Testis (tissue), 2 donors: ENCODE measurements at regions not wholly inside any gene's neighbourhood (a gene's known extent, or its start where the extent isn't known, plus 50 kb on each side); places are given as distances from the start of the nearest gene placed in this dataset.

ENCODE experiments used
- DNase-seq: peaks from one replicate; pipeline ENCODE4 v3.0.0-alpha.2; 2019
- H3K27ac ChIP-seq, 2 donors: fragments of 200-600 bp; sonication (generic); one replicate each; pipeline ENCODE4 v1.5.1; 2019
- H3K27me3 ChIP-seq: fragments of 200-600 bp; sonication (generic); one replicate; pipeline ENCODE4 v1.5.1; 2019
- H3K36me3 ChIP-seq: fragments of 200-600 bp; sonication (generic); one replicate; pipeline ENCODE4 v1.5.1; 2017; ENCODE audit warnings: low read depth; ENCODE audit errors: missing control alignments
- H3K4me1 ChIP-seq: fragments of 200-600 bp; sonication (generic); one replicate; pipeline ENCODE4 v1.5.1; 2019
- H3K4me3 ChIP-seq, 2 donors: fragments of 200-600 bp; sonication (generic); one replicate each; pipeline ENCODE4 v1.5.1; 2017 to 2019
- H3K9me3 ChIP-seq: fragments of 200-600 bp; sonication (generic); one replicate; pipeline ENCODE4 v1.5.1; 2017
- POLR2A ChIP-seq: fragments of 450-650 bp; IDR thresholded peaks from one replicate; pipeline ENCODE4 v1.6.1; 2017; ENCODE audit warnings: antibody characterized with exemption, mild to moderate bottlenecking, moderate library complexity
- WGBS, 2 donors: methylation state at CpG; one replicate each; pipeline ENCODE4 v1.1.5; 2018; 5-methylcytosine and 5-hydroxymethylcytosine counted together
- intact Hi-C: fragments of 100-400 bp; cut with DNase I; formaldehyde crosslinking; loops from one replicate; pipeline ENCODE4 v1.15.1; 2023; ENCODE audit warnings: low total_unique reads
- TF ChIP-seq, protein P1 (sequence below), 3 experiments: fragments of 450-650 bp in 2 of 3; fragments of 200-600 bp in 1 of 3; sonication (generic) in 1 of 3; IDR thresholded peaks; one replicate each; pipeline ENCODE4 v1.5.1; 2016 to 2019; ENCODE audit warnings: antibody characterized with exemption in 3 of 3, mild to moderate bottlenecking in 2 of 3, moderate library complexity in 1 of 3

DNA sequence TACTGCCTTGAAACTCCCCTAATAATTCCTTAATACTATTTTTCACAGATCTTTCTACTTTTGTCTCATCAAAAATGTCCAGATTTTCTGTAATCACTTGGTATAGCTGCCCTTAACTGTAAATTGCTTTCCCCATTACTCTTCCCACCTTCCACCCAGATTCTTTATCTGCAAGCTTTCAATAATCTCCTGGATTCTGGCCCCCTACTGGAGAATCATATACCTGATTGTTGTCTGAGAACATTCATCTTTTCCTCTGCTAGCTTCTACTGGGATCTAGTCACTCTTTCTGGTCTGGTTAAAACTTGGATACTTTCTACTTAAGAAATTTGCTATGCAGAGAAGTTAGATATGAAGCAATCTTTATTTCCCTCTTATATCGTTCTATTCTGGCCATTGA, 552.6 kb downstream of the PCDH19 start:
- no peaks in the 10 kb centered on the region for H3K4me1 ChIP-seq
- no peak overlapping the region for H3K4me3 ChIP-seq
- 74 to 79% methylated on average over 1 of the region's 1 CpG for WGBS, 2 donors
- no peaks in the 10 kb centered on the region for H3K36me3 ChIP-seq
- H3K9me3 ChIP-seq = no peaks in the 10 kb centered on the region
- DNase-seq = no peak
- H3K27me3 ChIP-seq = no peaks in the 10 kb centered on the region
- H3K27ac ChIP-seq = no peak overlapping the region
- intact Hi-C loops = no loop called here
- TF ChIP-seq POLR2A = no peak
- TF ChIP-seq, protein P1, sequence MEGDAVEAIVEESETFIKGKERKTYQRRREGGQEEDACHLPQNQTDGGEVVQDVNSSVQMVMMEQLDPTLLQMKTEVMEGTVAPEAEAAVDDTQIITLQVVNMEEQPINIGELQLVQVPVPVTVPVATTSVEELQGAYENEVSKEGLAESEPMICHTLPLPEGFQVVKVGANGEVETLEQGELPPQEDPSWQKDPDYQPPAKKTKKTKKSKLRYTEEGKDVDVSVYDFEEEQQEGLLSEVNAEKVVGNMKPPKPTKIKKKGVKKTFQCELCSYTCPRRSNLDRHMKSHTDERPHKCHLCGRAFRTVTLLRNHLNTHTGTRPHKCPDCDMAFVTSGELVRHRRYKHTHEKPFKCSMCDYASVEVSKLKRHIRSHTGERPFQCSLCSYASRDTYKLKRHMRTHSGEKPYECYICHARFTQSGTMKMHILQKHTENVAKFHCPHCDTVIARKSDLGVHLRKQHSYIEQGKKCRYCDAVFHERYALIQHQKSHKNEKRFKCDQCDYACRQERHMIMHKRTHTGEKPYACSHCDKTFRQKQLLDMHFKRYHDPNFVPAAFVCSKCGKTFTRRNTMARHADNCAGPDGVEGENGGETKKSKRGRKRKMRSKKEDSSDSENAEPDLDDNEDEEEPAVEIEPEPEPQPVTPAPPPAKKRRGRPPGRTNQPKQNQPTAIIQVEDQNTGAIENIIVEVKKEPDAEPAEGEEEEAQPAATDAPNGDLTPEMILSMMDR (IDR thresholded peaks at IDR 0.05) = no peak

DNA sequence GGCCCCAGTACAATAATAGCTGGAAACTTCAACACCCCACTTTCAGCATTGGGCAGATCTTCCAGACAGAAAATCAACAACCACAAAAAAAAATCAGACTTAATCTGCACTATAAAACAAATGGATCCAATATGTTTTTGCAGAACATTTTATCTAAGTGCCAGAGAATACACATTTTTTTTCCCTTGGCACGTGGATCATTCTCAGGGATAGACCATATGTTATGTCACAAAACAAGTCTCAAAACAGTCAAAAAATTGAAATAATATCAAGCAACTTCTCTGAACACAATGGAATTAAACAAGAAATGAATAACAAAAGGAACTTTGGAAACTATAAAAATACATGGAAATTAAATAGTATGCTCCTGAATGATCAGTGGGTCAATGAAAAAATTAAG, 576.3 kb downstream of the PCDH19 start:
- DNase-seq = no peak
- intact Hi-C loops = no loop called here
- H3K36me3 ChIP-seq = no peaks in the 10 kb centered on the region
- no peak overlapping the region for H3K4me3 ChIP-seq
- H3K9me3 ChIP-seq = no peaks in the 10 kb centered on the region
- H3K27ac ChIP-seq = no peak overlapping the region
- no peaks in the 10 kb centered on the region for H3K27me3 ChIP-seq
- WGBS, 2 donors = 78 to 90% methylated on average over 1 of the region's 1 CpG
- TF ChIP-seq POLR2A = no peak
- TF ChIP-seq, protein P1 (IDR thresholded peaks at IDR 0.05) = no peak
- no peaks in the 10 kb centered on the region for H3K4me1 ChIP-seq

DNA sequence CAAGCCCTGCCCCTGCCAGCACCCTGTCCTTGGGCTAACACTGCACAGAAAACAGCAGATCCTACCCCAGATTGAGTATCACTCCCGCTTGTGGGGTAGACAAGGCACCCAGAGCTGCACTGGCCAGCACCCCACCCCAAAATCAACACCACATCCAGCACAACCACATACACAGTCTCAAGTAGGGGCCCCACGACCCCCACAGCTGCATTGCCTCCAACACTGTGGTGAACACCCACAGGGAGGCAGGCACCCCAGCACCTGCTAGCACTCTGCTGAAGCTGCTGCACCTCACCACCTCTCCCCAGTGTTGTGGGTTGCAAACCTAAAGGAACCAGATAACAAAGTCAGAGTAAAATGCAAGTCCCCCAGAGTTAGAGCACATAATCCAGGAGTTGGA, 589.9 kb downstream of the PCDH19 start:
- no peaks in the 10 kb centered on the region for H3K36me3 ChIP-seq
- no CpG with 5 or more reads among the region's 2 CpGs for WGBS, 2 donors
- H3K4me3 ChIP-seq = no peak overlapping the region
- no peaks in the 10 kb centered on the region for H3K4me1 ChIP-seq
- TF ChIP-seq POLR2A = no peak
- TF ChIP-seq, protein P1 (IDR thresholded peaks at IDR 0.05) = no peak
- intact Hi-C loops = no loop called here
- no peak overlapping the region for H3K27ac ChIP-seq
- DNase-seq = no peak
- H3K9me3 ChIP-seq = no peaks in the 10 kb centered on the region
- H3K27me3 ChIP-seq = no peaks in the 10 kb centered on the region

DNA sequence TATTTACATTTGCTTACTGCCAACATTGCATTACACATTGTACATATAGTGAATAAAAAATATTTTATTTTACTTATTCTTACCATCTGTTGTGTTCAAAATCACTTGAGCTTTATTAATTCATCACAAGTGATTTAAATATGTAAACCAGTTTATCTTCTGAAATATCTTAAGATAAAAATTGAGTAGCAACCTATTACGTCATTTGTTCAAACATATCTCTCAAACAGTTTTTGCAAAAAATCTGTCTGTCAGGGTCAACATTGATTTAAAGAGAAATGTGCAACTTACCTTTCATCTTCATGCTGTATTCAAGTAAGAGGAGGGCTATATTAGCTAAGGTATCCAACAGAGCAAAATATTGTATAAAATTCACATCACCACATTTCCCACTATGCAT, 610.1 kb downstream of the PCDH19 start:
- Histone ChIP-seq H3K9me3 (no peaks in the 10 kb centered on the region), H3K27ac (no peak overlapping the region), H3K27me3 (no peaks in the 10 kb centered on the region), H3K36me3 (no peaks in the 10 kb centered on the region), H3K4me1 (no peaks in the 10 kb centered on the region), H3K4me3 (no peak overlapping the region)
- 88 to 92% methylated on average over 1 of the region's 1 CpG for WGBS, 2 donors
- DNase-seq = no peak
- TF ChIP-seq, protein P1 (IDR thresholded peaks at IDR 0.05) = no peak
- TF ChIP-seq POLR2A = no peak
- intact Hi-C loops = no loop called here

DNA sequence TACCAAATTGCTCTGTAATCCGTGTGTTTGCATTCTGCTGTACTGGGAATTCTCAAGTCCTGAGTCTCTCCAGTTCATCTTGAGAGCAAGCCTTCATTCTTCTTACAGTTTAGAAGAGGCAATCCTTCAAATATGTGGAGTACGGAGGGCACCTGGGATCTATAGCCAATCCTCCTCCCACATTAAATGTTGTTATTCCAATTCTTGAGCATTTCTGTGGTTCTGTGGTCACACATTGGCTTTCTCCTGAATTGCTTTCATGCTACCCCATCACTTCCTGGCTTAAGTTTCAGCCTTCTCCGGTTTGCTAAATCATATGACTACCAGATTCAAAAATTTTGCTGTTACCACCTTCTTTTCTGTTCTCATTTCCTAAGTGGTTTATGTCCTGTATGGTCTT, 611.1 kb downstream of the PCDH19 start:
- H3K4me3 ChIP-seq = no peak overlapping the region
- no peak for DNase-seq
- WGBS, 2 donors = 46 to 56% methylated on average over 3 of the region's 3 CpGs
- H3K27ac ChIP-seq = no peak overlapping the region
- no peaks in the 10 kb centered on the region for H3K36me3 ChIP-seq
- no peaks in the 10 kb centered on the region for H3K4me1 ChIP-seq
- H3K27me3 ChIP-seq = no peaks in the 10 kb centered on the region
- intact Hi-C loops = no loop called here
- no peaks in the 10 kb centered on the region for H3K9me3 ChIP-seq
- no peak for TF ChIP-seq POLR2A
- TF ChIP-seq, protein P1 (IDR thresholded peaks at IDR 0.05) = no peak
